GM23338 (cell line): ENCODE measurements at regions not wholly inside any gene's neighbourhood (a gene's known extent, or its start where the extent isn't known, plus 50 kb on each side); places are given as distances from the start of the nearest gene placed in this dataset.
"Not testable (repeated sequence)": the region's sequence is repeated elsewhere in the genome, so short reads cannot be mapped to it uniquely, and the experiment has no call there.

ENCODE experiments used
- ATAC-seq: fragments of 200-7000 bp; cut with Tn5 transposase; 3 replicates; pipeline ENCODE4 v1.9.1; 2020
- DNase-seq: peaks from one replicate; pipeline ENCODE4 v3.0.0-alpha.2; 2015; ENCODE audit warnings: low spot score
- H2AFZ ChIP-seq: fragments of 200-600 bp; sonication (generic); 2 replicates; pipeline ENCODE4 v1.8.0; 2016; ENCODE audit warnings: antibody characterized with exemption, mild to moderate bottlenecking, moderate library complexity
- H3F3A ChIP-seq: fragments of 200-600 bp; sonication (generic); replicated peaks from 2 replicates; pipeline ENCODE4 v1.8.0; 2017; ENCODE audit warnings: antibody characterized with exemption, mixed run types, low read depth
- H3K27ac ChIP-seq: fragments of 200-600 bp; sonication (generic); 2 replicates; pipeline ENCODE4 v1.6.1; 2016; ENCODE audit warnings: low read depth
- H3K27me3 ChIP-seq: fragments of 200-600 bp; sonication (generic); 2 replicates; pipeline ENCODE4 v1.8.0; 2016; ENCODE audit warnings: mild to moderate bottlenecking, mixed run types, moderate library complexity; ENCODE audit not compliant: insufficient read depth
- H3K36me3 ChIP-seq: fragments of 200-600 bp; sonication (generic); 2 replicates; pipeline ENCODE4 v1.8.0; 2016; ENCODE audit warnings: mild to moderate bottlenecking; ENCODE audit not compliant: insufficient read depth
- H3K4me1 ChIP-seq: fragments of 200-600 bp; sonication (generic); 2 replicates; pipeline ENCODE4 v1.8.0; 2016; ENCODE audit warnings: mild to moderate bottlenecking, moderate library complexity; ENCODE audit not compliant: insufficient read depth
- H3K4me2 ChIP-seq: fragments of 200-600 bp; sonication (generic); 2 replicates; pipeline ENCODE4 v1.7.1; 2017; ENCODE audit warnings: mixed run types
- H3K4me3 ChIP-seq: fragments of 200-600 bp; sonication (generic); 2 replicates; pipeline ENCODE4 v1.6.1; 2016; ENCODE audit warnings: mixed run types
- H3K79me2 ChIP-seq: fragments of 200-600 bp; sonication (generic); replicated peaks from 2 replicates; pipeline ENCODE4 v1.8.0; 2017; ENCODE audit warnings: mild to moderate bottlenecking; ENCODE audit not compliant: insufficient read depth
- H3K9me2 ChIP-seq: fragments of 200-600 bp; sonication (generic); 2 replicates; pipeline ENCODE4 v1.8.0; 2017; ENCODE audit not compliant: insufficient read depth
- H4K20me1 ChIP-seq: fragments of 200-600 bp; sonication (generic); replicated peaks from 2 replicates; pipeline ENCODE4 v1.8.0; 2017; ENCODE audit warnings: mild to moderate bottlenecking; ENCODE audit not compliant: insufficient read depth
- H3K27ac Mint-ChIP-seq: 2 replicates; pipeline ENCODE4 v1.8.0; 2020; ENCODE audit warnings: inconsistent platforms, mild to moderate bottlenecking, moderate library complexity, mixed read lengths
- H3K27me3 Mint-ChIP-seq: 3 replicates; pipeline ENCODE4 v1.8.0; 2022; ENCODE audit warnings: low read depth, mild to moderate bottlenecking, moderate library complexity, mixed read lengths, inconsistent platforms; ENCODE audit not compliant: insufficient read depth, poor library complexity
- H3K36me3 Mint-ChIP-seq: 3 replicates; pipeline ENCODE4 v1.8.0; 2021; ENCODE audit warnings: low read depth, mild to moderate bottlenecking, inconsistent platforms, moderate library complexity, mixed read lengths
- H3K4me1 Mint-ChIP-seq: 3 replicates; pipeline ENCODE4 v1.8.0; 2020; ENCODE audit warnings: mild to moderate bottlenecking, inconsistent platforms, mixed read lengths
- H3K4me3 Mint-ChIP-seq: 3 replicates; pipeline ENCODE4 v1.8.0; 2021; ENCODE audit warnings: moderate library complexity, mild to moderate bottlenecking, inconsistent platforms, mixed read lengths
- H3K9me3 Mint-ChIP-seq: 3 replicates; pipeline ENCODE4 v1.8.0; 2020; ENCODE audit warnings: moderate library complexity, mild to moderate bottlenecking, inconsistent platforms, mixed read lengths
- NANOG ChIP-seq: IDR thresholded peaks from 2 replicates; pipeline ENCODE4 v1.6.1; 2016; ENCODE audit warnings: antibody characterized with exemption, borderline replicate concordance
- POLR2AphosphoS5 ChIP-seq: IDR thresholded peaks from 2 replicates; pipeline ENCODE4 v1.6.1; 2016; ENCODE audit warnings: antibody characterized with exemption, low read depth

DNA sequence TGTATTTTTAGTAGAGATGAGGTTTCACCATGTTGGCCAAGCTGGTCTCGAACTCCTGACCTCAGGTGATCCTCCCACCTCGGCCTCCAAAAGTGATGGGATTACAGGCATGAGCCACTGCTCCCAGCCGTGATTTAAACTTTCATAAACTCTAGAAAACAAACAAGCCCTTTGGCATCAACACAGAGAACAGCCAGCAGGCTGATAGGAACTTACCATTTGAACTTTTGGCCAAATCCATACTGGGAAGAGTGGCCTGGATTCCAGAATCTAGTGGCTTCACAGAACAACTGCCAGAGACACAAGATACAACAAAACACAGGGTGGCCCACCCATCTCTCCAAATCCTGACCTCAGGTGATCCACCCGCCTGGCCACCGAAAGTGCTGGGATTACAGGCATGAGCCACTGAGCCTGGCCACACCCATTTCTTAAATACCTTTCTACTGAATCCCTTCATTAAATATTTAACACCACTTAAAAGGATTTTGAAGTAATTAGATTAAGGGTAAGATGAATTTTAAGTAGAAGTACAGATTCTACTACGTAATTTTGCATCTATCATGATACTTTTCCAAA is 60.0 kb upstream of the TMEM254 start:
- not testable (repeated sequence) for H3K27me3 Mint-ChIP-seq, H3K4me2 ChIP-seq, H3K9me3 Mint-ChIP-seq, H3F3A ChIP-seq, H3K36me3 Mint-ChIP-seq, H3K9me2 ChIP-seq, H3K27me3 ChIP-seq, H3K4me3 Mint-ChIP-seq, H2AFZ ChIP-seq, ATAC-seq, H3K27ac ChIP-seq, H3K79me2 ChIP-seq, DNase-seq, H3K4me3 ChIP-seq, H3K27ac Mint-ChIP-seq, H4K20me1 ChIP-seq, H3K36me3 ChIP-seq
- peaks cover 30% of the 10 kb centered on the region for H3K4me1 Mint-ChIP-seq
- peaks cover 31% of the 10 kb centered on the region for H3K4me1 ChIP-seq

DNA sequence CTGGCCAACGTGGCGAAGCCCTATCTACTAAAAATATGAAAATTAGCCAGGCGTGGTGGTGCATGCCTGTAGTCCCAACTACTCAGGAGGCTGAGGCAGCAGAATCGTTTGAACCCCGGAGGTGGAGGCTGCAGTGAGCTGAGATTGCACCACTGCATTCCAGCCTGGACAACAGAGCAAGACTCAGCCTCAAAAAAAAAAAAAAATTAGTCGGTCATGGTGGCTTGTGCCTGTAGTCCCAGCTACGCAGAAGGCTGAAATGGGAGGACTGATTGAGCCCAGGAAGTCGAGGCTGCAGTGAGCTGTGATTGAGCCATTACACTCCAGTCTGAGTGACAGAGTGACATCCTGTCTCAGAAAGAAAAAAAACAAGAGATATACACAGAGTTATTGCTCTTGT is 61.3 kb upstream of the TMEM254 start:
- peaks cover 31% of the 10 kb centered on the region for H3K4me1 Mint-ChIP-seq

DNA sequence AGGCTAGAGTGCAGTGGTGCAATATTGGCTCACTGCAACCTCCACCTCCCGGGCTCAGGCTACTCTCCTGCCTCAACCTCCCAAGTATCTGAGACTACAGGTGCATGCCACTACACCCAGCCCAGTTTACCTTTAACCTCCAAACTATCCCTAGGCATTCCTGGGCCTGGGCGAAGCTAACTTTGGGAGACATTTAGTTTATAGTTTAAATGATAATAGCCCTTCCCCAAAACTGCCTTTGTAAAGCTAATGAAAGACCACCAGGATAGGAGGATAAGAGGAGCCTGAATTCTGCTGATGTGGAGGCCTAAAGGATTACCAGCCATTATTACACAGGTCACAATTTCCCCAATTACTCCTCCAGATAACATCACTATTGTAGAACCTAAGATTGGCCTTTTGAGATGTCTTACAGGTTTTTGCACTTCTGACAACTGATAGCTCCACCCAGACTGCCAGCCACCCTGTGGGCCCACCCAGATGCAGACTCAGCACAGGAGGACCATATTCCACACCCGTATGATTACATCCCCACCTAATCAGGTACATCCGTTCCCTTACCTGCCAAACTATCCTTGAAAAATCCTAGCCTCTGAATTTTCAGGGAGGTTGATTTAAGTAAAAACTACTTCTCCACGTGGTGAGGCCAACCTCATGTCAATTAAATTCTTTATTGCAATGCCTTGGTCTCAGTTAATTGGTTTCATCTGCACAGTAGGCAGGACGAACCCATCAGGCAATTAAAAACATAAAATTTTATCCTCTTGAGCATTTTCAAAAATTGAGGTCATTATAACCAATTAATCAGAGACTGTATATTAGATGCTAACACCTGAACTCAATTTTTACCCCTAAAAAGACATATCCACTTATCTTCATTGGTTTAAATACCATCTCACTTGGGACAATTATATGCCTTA is 62.3 kb upstream of the TMEM254 start:
- Histone ChIP-seq H3F3A (0 out of 2 replicates have a peak, but pooled peaks cover 5% of the 10 kb centered on the region), H3K27me3 (no peaks in the 10 kb centered on the region), H3K4me2 (peak overlapping the region; percentile 61), H3K36me3 (no peaks in the 10 kb centered on the region), H3K79me2 (no peaks in the 10 kb centered on the region), H3K4me1 (peaks cover 33% of the 10 kb centered on the region), H2AFZ (no peak overlapping the region), H3K9me2 (0 out of 2 replicates have a peak, but pooled peaks cover 4% of the 10 kb centered on the region), H3K4me3 (no peak overlapping the region), H4K20me1 (no peaks in the 10 kb centered on the region), H3K27ac (peak overlapping the region; percentile 88)
- peak; percentile 85 for ATAC-seq
- Mint-ChIP-seq H3K9me3 (no peaks in the 10 kb centered on the region), H3K4me3 (0 out of 3 replicates have a peak overlapping the region, but pooled peaks have one; percentile 15), H3K4me1 (peaks cover 31% of the 10 kb centered on the region), H3K36me3 (no peaks in the 10 kb centered on the region), H3K27me3 (peaks cover 5% of the 10 kb centered on the region), H3K27ac (no peak overlapping the region; the same call in none of the 2 replicates)
- 0 out of 2 replicates have a peak, but pooled peaks have one; percentile 49 for TF ChIP-seq NANOG
- TF ChIP-seq POLR2AphosphoS5 = no peak
- peak; percentile 81 for DNase-seq

More for the DNA sequence above, 61.3 kb upstream of the TMEM254 start:
- not testable (repeated sequence) for H3K9me3 Mint-ChIP-seq, H3K4me3 Mint-ChIP-seq, H3K4me3 ChIP-seq, H3K36me3 ChIP-seq, H4K20me1 ChIP-seq, ATAC-seq, H3K27me3 Mint-ChIP-seq, H3K36me3 Mint-ChIP-seq, H3K9me2 ChIP-seq, H3F3A ChIP-seq, H3K27ac Mint-ChIP-seq, H3K79me2 ChIP-seq, H2AFZ ChIP-seq, H3K4me2 ChIP-seq, H3K27ac ChIP-seq, DNase-seq, H3K27me3 ChIP-seq
- H3K4me1 ChIP-seq = peaks cover 33% of the 10 kb centered on the region

DNA sequence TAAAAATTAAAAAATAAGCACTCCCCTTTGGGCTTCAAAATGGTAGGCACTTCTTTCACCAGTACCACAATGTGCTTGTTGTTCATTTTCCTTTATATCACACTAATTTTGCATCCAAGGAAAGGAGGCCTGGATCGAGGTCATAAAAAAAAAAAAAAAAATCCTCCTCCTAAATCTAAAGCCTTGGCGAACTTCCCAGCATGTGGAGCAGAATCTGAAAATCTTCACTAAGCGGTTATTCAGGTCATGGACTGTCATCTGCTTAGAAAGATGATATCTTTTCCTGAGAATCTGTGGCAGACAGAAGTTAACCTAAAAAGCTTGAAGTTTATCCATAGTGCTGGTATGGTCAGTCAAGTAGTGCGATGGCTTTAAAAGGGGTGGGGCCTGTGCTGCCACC is 64.2 kb upstream of the SFTPD start:
- not testable (repeated sequence) for H3F3A ChIP-seq, H3K27me3 ChIP-seq, H3K27ac Mint-ChIP-seq, ATAC-seq, H3K9me2 ChIP-seq, H3K36me3 ChIP-seq, H3K27me3 Mint-ChIP-seq, H3K4me3 Mint-ChIP-seq, H4K20me1 ChIP-seq, H2AFZ ChIP-seq, H3K36me3 Mint-ChIP-seq, H3K4me3 ChIP-seq, H3K79me2 ChIP-seq, H3K27ac ChIP-seq, H3K4me2 ChIP-seq, DNase-seq, H3K9me3 Mint-ChIP-seq
- peaks cover 33% of the 10 kb centered on the region for H3K4me1 ChIP-seq
- H3K4me1 Mint-ChIP-seq = peaks cover 28% of the 10 kb centered on the region

DNA sequence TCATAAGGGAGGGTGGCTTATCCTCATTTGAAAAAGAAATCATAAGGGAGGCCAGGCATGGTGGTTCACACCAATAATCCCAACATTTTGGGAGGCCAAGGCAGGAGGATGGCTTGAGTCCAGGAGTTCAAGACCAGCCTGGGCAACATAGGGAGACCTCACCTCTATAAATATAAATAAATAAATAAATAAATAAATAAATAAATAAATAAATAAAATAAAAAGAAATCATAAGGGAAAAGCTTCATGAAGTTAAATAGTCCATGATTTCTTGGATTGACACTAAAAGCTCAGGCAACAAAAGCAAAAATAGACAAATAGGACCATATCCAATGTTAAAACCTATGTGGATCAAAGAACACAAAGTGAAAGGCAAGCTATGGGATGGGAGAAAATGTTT is 62.2 kb upstream of the SFTPD start:
- H3K4me1 Mint-ChIP-seq = peaks cover 22% of the 10 kb centered on the region
- H3K36me3 ChIP-seq, H3K9me2 ChIP-seq, H3K27ac ChIP-seq, H3K9me3 Mint-ChIP-seq, DNase-seq, H3K27me3 Mint-ChIP-seq, H4K20me1 ChIP-seq, H3K79me2 ChIP-seq, H3F3A ChIP-seq, H3K27me3 ChIP-seq, ATAC-seq, H2AFZ ChIP-seq, H3K36me3 Mint-ChIP-seq, H3K4me2 ChIP-seq, H3K4me3 Mint-ChIP-seq, H3K27ac Mint-ChIP-seq, H3K4me3 ChIP-seq: not testable (repeated sequence)
- H3K4me1 ChIP-seq = peaks cover 24% of the 10 kb centered on the region
